A549 (cell line): ENCODE measurements at regions not wholly inside any gene's neighbourhood (a gene's known extent, or its start where the extent isn't known, plus 50 kb on each side); places are given as distances from the start of the nearest gene placed in this dataset.

ENCODE experiments used
- ATAC-seq, 2 experiments: fragments of 200-7000 bp in 1 of 2; fragments of >200 bp in 1 of 2; cut with Nextera tagmentation in 1 of 2; cut with Tn5 transposase in 1 of 2; 3 replicates each; pipeline versions ENCODE4 v1.8.0 to v1.9.1; 2018 to 2020; ENCODE audit warnings: mild to moderate bottlenecking in 1 of 2, moderate library complexity in 1 of 2
- CTCF ChIA-PET: fragments of 300-600 bp; sonication (Branson Sonifier 250); formaldehyde crosslinking; extraction: SDS; loops from one replicate; lab custom pipeline; 2021; ENCODE audit warnings: antibody characterized with exemption, inconsistent platforms; lab: Yijun Ruan, JAX
- POLR2A ChIA-PET: fragments of 350-600 bp; formaldehyde crosslinking; extraction: SDS; loops from one replicate; lab custom pipeline; 2021; ENCODE audit warnings: antibody characterized with exemption, inconsistent platforms; lab: Yijun Ruan, JAX
- DNase-seq, 2 experiments: peaks; one replicate each; pipeline versions ENCODE4 v3.0.0 to v3.0.0-alpha.2; 2011 to 2016; ENCODE audit warnings: low read depth in 1 of 2, low spot score in 1 of 2
- FAIRE-seq: peaks from 2 replicates; lab custom pipeline; 2011; peaks lifted over from hg19 to GRCh38; lab: Jason Lieb, UNC
- H3K27ac ChIP-seq, 2 experiments: fragments of >200 bp; sonication (Bioruptor Twin); formaldehyde crosslinking; 3 replicates each; pipeline ENCODE4 v1.5.1; 2016 to 2017
- H3K4me1 ChIP-seq: fragments of >200 bp; sonication (Bioruptor Twin); formaldehyde crosslinking; 3 replicates; pipeline ENCODE4 v1.6.1; 2016
- H3K4me2 ChIP-seq: fragments of >200 bp; sonication (Bioruptor Twin); formaldehyde crosslinking; 3 replicates; pipeline ENCODE4 v1.6.1; 2016
- H3K4me3 ChIP-seq: fragments of >200 bp; sonication (Bioruptor Twin); formaldehyde crosslinking; 3 replicates; pipeline ENCODE4 v1.5.1; 2016
- H3K9me3 ChIP-seq: fragments of >200 bp; sonication (Bioruptor Twin); formaldehyde crosslinking; 3 replicates; pipeline ENCODE4 v1.6.1; 2016
- ATOH8 ChIP-seq: fragments of 250-450 bp; sonication (Bioruptor Pico); IDR thresholded peaks from 2 replicates; pipeline ENCODE4 v1.5.0; 2020; ENCODE audit warnings: low read depth, mild to moderate bottlenecking, moderate library complexity
- BCL3 ChIP-seq: fragments of >200 bp; sonication (Bioruptor Twin); formaldehyde crosslinking; IDR thresholded peaks from 3 replicates; pipeline ENCODE4 v1.6.1; 2016
- BHLHE40 ChIP-seq: IDR thresholded peaks from 2 replicates; pipeline ENCODE4 v1.6.1; 2012; ENCODE audit warnings: low read depth, low read length, inconsistent platforms
- CBX8 ChIP-seq: fragments of 200-600 bp; sonication (generic); IDR thresholded peaks from 2 replicates; pipeline ENCODE4 v1.6.1; 2016
- CEBPB ChIP-seq, 2 experiments: fragments of >200 bp in 1 of 2; sonication (Bioruptor Twin) in 1 of 2; formaldehyde crosslinking in 1 of 2; IDR thresholded peaks; 2 replicates each; pipeline ENCODE4 v1.6.1; 2012 to 2016
- CHD4 ChIP-seq: fragments of 200-600 bp; sonication (generic); IDR thresholded peaks from 2 replicates; pipeline ENCODE4 v1.6.1; 2016; ENCODE audit warnings: antibody characterized with exemption, mild to moderate bottlenecking, borderline replicate concordance
- CTCF ChIP-seq: fragments of >200 bp; sonication (Bioruptor Twin); formaldehyde crosslinking; IDR thresholded peaks from 3 replicates; pipeline ENCODE4 v1.5.1; 2016
- E2F6 ChIP-seq: IDR thresholded peaks from 2 replicates; pipeline ENCODE4 v1.6.1; 2012; ENCODE audit warnings: low read depth, borderline replicate concordance
- EHF ChIP-seq: fragments of 250-450 bp; sonication (Bioruptor Pico); IDR thresholded peaks from 2 replicates; pipeline ENCODE4 v1.5.0; 2020; ENCODE audit warnings: mild to moderate bottlenecking
- ELK1 ChIP-seq: fragments of 150-350 bp; IDR thresholded peaks from 2 replicates; pipeline ENCODE4 v1.6.1; 2014; ENCODE audit warnings: low read depth, mild to moderate bottlenecking, low read length
- FOSB ChIP-seq: fragments of 250-450 bp; sonication (Bioruptor Pico); IDR thresholded peaks from 2 replicates; pipeline ENCODE4 v1.5.0; 2020; ENCODE audit warnings: mild to moderate bottlenecking, moderate library complexity
- FOSL2 ChIP-seq, 2 experiments: fragments of 450-650 bp in 1 of 2; fragments of >200 bp in 1 of 2; sonication (Bioruptor Twin) in 1 of 2; formaldehyde crosslinking; IDR thresholded peaks; 2 replicates each; pipeline versions ENCODE4 v1.5.0 to v1.6.1; 2016 to 2020; ENCODE audit warnings: mild to moderate bottlenecking in 1 of 2, moderate library complexity in 1 of 2
- GATA3 ChIP-seq: IDR thresholded peaks from 2 replicates; pipeline ENCODE4 v1.6.1; 2012; ENCODE audit warnings: borderline replicate concordance
- HDAC2 ChIP-seq: fragments of 200-600 bp; sonication (generic); IDR thresholded peaks from 2 replicates; pipeline ENCODE4 v1.6.1; 2016
- HOXB13 ChIP-seq: fragments of 250-450 bp; sonication (Bioruptor Pico); IDR thresholded peaks from 2 replicates; pipeline ENCODE4 v1.5.0; 2020; ENCODE audit warnings: low read depth, mild to moderate bottlenecking, moderate library complexity
- JUN ChIP-seq, 2 experiments: fragments of >200 bp; sonication (Bioruptor Twin); formaldehyde crosslinking; IDR thresholded peaks; 2 replicates in 1 of 2; 3 replicates in 1 of 2; pipeline ENCODE4 v1.6.1; 2016 to 2017
- JUNB ChIP-seq: fragments of >200 bp; sonication (Bioruptor Twin); formaldehyde crosslinking; IDR thresholded peaks from 2 replicates; pipeline ENCODE4 v1.6.1; 2016
- KDM5A ChIP-seq: fragments of 200-600 bp; sonication (generic); IDR thresholded peaks from 2 replicates; pipeline ENCODE4 v1.6.1; 2016; ENCODE audit warnings: antibody characterized with exemption, mild to moderate bottlenecking
- MAFK ChIP-seq: fragments of 450-650 bp; IDR thresholded peaks from 2 replicates; pipeline ENCODE4 v1.6.1; 2014; ENCODE audit not compliant: partially characterized antibody
- MAX ChIP-seq: IDR thresholded peaks from 2 replicates; pipeline ENCODE4 v1.6.1; 2012
- NPAS2 ChIP-seq: fragments of 250-450 bp; sonication (Bioruptor Pico); IDR thresholded peaks from 2 replicates; pipeline ENCODE4 v1.8.0; 2022; ENCODE audit warnings: mild to moderate bottlenecking, moderate library complexity, borderline replicate concordance
- PHF8 ChIP-seq: fragments of 200-600 bp; sonication (generic); IDR thresholded peaks from 2 replicates; pipeline ENCODE4 v1.6.1; 2016; ENCODE audit warnings: low read depth, mild to moderate bottlenecking, antibody characterized with exemption, moderate library complexity, borderline replicate concordance
- RCOR1 ChIP-seq: fragments of 150-350 bp; IDR thresholded peaks from 2 replicates; pipeline ENCODE4 v1.6.1; 2014; ENCODE audit warnings: antibody characterized with exemption, low read length, low read depth
- REST ChIP-seq: fragments of 200-600 bp; sonication (generic); IDR thresholded peaks from 2 replicates; pipeline ENCODE4 v1.6.1; 2016; ENCODE audit warnings: antibody characterized with exemption, mild to moderate bottlenecking, moderate library complexity
- RNF2 ChIP-seq: fragments of 200-600 bp; sonication (generic); IDR thresholded peaks from 2 replicates; pipeline ENCODE4 v1.6.1; 2016; ENCODE audit warnings: low read depth, mild to moderate bottlenecking, antibody characterized with exemption, moderate library complexity, borderline replicate concordance
- SREBF2 ChIP-seq: fragments of 450-650 bp; IDR thresholded peaks from 2 replicates; pipeline ENCODE4 v1.6.1; 2014; ENCODE audit warnings: mild to moderate bottlenecking, moderate library complexity
- TP53 ChIP-seq: fragments of 250-450 bp; sonication (Bioruptor Pico); IDR thresholded peaks from 2 replicates; pipeline ENCODE4 v1.5.0; 2021; ENCODE audit warnings: mild to moderate bottlenecking, moderate library complexity
- ZC3H11A ChIP-seq: fragments of 450-650 bp; IDR thresholded peaks from 2 replicates; pipeline ENCODE4 v1.6.1; 2014; ENCODE audit warnings: antibody characterized with exemption, mild to moderate bottlenecking
- ZFP36 ChIP-seq: fragments of 450-650 bp; IDR thresholded peaks from 2 replicates; pipeline ENCODE4 v1.6.1; 2014; ENCODE audit warnings: borderline replicate concordance; ENCODE audit not compliant: partially characterized antibody
- WGBS: methylation state at CpG from one replicate; pipeline ENCODE4 v1.1.6; 2017; ENCODE audit errors: missing lambda C conversion rate; 5-methylcytosine and 5-hydroxymethylcytosine counted together

- H3K4me2 ChIP-seq: no peak overlapping the region
- CTCF ChIA-PET: no interaction called here
- no peak for ATAC-seq
- DNase-seq: no peak
- WGBS: 38% methylated on average over 2 of the region's 2 CpGs
- H3K4me1 ChIP-seq: no peaks in the 10 kb centered on the region
- no peak overlapping the region for H3K27ac ChIP-seq
- H3K9me3 ChIP-seq: no peaks in the 10 kb centered on the region
- FAIRE-seq: no peak
- POLR2A ChIA-PET: no interaction called here
- no peak for TF ChIP-seq FOSB (CRISPR knock-in tag)
- no peak for TF ChIP-seq MAX
- no peak for TF ChIP-seq TP53 (CRISPR knock-in tag)
- TF ChIP-seq EHF: no peak
- TF ChIP-seq ELK1: no peak
- no peak for TF ChIP-seq FOSL2 (IDR thresholded peaks at IDR 0.05)
- no peak for TF ChIP-seq FOSL2 (CRISPR knock-in tag; IDR thresholded peaks at IDR 0.05)
- TF ChIP-seq JUN (IDR thresholded peaks at IDR 0.05): no peak
- no peak for TF ChIP-seq ZFP36
- TF ChIP-seq CEBPB (IDR thresholded peaks at IDR 0.05): no peak
- no peak for TF ChIP-seq BCL3
- no peak for TF ChIP-seq NPAS2 (CRISPR knock-in tag)
- TF ChIP-seq ZC3H11A: no peak
- TF ChIP-seq E2F6: no peak
- no peak for TF ChIP-seq CHD4
- TF ChIP-seq BHLHE40: no peak
- no peak for TF ChIP-seq JUNB
- no peak for TF ChIP-seq RCOR1
- no peak for TF ChIP-seq REST
- TF ChIP-seq GATA3: no peak
- no peak overlapping the region for H3K4me3 ChIP-seq
Observed at GRCh38 chr14:98231210-98231609, 1040.8 kb downstream of the BCL11B start.

GRCh38 chr14:98233656-98234055 is 1038.3 kb downstream of the BCL11B start:
- ChIA-PET CTCF (no interaction called here), POLR2A (no interaction called here)
- no peak for FAIRE-seq
- WGBS: 10% methylated on average over 6 of the region's 6 CpGs
- no peak for DNase-seq
- Histone ChIP-seq H3K4me3 (no peak overlapping the region), H3K9me3 (no peaks in the 10 kb centered on the region), H3K4me1 (no peaks in the 10 kb centered on the region), H3K4me2 (no peak overlapping the region), H3K27ac (no peak overlapping the region)
- ATAC-seq: no peak
- TF ChIP-seq TP53 (CRISPR knock-in tag) (no peak), HOXB13 (CRISPR knock-in tag) (no peak), HDAC2 (no peak), CBX8 (no peak), KDM5A (no peak), E2F6 (no peak), GATA3 (no peak), RNF2 (no peak), SREBF2 (no peak), MAX (no peak), MAFK (no peak), PHF8 (no peak), ATOH8 (CRISPR knock-in tag) (no peak), CTCF (no peak)
